ENCODE measurements at regions not wholly inside any gene's neighbourhood (a gene's known extent, or its start where the extent isn't known, plus 50 kb on each side); places are given as distances from the start of the nearest gene placed in this dataset.

DNA sequence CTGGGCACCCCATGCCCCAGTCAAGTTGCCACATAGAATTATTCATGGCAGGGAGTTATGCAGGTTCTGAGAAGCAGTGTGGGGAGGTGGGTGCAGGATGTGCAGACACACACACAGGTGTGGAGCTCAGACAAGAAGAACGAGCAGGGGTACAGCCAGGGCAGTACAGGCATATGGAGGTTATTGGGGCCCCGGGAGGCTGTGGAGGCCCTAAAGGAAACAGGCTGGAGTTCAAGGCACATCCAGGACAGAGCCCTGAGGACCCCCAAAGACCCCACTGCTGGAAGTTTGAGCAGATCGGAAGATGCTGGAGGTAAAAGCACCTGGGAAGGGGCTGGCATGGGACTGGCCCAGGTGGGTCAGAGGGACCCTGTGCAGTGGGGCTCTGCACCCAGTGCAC is 171.3 kb downstream of the PSMG1 start:
- TF ChIP-seq, protein P1, sequence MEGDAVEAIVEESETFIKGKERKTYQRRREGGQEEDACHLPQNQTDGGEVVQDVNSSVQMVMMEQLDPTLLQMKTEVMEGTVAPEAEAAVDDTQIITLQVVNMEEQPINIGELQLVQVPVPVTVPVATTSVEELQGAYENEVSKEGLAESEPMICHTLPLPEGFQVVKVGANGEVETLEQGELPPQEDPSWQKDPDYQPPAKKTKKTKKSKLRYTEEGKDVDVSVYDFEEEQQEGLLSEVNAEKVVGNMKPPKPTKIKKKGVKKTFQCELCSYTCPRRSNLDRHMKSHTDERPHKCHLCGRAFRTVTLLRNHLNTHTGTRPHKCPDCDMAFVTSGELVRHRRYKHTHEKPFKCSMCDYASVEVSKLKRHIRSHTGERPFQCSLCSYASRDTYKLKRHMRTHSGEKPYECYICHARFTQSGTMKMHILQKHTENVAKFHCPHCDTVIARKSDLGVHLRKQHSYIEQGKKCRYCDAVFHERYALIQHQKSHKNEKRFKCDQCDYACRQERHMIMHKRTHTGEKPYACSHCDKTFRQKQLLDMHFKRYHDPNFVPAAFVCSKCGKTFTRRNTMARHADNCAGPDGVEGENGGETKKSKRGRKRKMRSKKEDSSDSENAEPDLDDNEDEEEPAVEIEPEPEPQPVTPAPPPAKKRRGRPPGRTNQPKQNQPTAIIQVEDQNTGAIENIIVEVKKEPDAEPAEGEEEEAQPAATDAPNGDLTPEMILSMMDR (IDR thresholded peaks at IDR 0.05; ENCODE audit: extremely low read depth in 1 of 2, insufficient read depth in 1 of 2, low read depth in 1 of 2, low read length in 2 of 2) = no peak
- TF ChIP-seq POLR2AphosphoS5 (IDR thresholded peaks at IDR 0.05; ENCODE audit: insufficient read depth, low read depth, low read length) (no peak), MAX (IDR thresholded peaks at IDR 0.05; ENCODE audit: insufficient read depth, insufficient read length) (no peak), POLR2A (IDR thresholded peaks at IDR 0.05; ENCODE audit: low read depth, low read length) (no peak), FOS (IDR thresholded peaks at IDR 0.05; ENCODE audit: borderline replicate concordance, insufficient read depth, low read length) (no peak), MYC (IDR thresholded peaks at IDR 0.05; ENCODE audit: low read depth, low read length) (no peak), EZH2 (IDR thresholded peaks at IDR 0.05; ENCODE audit: borderline replicate concordance, low read depth, low read length, severe bottlenecking) (no peak)

Data from endothelial cell of umbilical vein (primary cell).